ENCODE measurements at regions not wholly inside any gene's neighbourhood (a gene's known extent, or its start where the extent isn't known, plus 50 kb on each side); places are given as distances from the start of the nearest gene placed in this dataset.

- DNase-seq (ENCODE audit: low spot score): no peak
Observed at GRCh38 chr5:8320244-8320643, 451.3 kb downstream of the MTRR start.

GRCh38 chr5:8321272-8321671 lies 452.3 kb downstream of the MTRR start:
- no peak for DNase-seq (ENCODE audit: low spot score)

DNA sequence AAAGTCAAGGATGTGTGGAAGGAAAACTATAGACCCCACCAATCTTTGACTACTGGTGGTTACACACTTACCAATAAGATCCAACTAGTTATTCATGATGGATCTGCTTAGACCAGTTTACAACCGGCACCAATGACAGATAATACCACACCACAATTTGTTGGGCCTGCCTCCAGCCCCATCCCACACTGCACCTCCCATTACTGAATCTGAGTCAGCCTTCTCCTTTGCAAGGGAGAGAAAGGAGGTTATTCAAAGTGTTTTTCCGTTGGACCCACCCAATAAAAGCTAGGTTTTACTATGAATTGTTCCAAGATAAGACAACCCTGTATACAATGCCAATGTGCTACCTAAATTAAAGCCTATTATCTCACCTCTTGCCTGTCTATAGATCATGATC lies 453.5 kb downstream of the MTRR start:
- no peak for DNase-seq (ENCODE audit: low spot score)

DNA sequence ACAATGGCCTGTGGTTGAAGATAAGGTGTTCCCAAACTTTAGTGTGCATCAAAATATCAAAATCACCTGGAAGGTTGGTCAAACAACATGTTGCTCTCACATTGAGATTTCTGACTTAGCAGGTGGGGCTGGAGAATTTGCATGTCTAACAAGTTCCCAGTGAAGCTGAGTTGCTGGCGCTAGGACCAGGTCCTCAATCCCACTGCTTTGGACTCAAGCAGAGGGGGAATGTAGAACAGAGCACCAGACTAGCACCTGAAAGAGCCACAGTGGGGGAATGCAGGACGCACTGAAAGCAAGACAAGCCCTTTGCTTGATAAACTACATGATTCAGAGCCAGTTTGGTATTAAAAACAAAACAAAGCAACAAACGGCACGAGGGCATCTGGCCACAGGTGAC lies 458.1 kb downstream of the MTRR start:
- DNase-seq (ENCODE audit: low spot score): no peak

DNA sequence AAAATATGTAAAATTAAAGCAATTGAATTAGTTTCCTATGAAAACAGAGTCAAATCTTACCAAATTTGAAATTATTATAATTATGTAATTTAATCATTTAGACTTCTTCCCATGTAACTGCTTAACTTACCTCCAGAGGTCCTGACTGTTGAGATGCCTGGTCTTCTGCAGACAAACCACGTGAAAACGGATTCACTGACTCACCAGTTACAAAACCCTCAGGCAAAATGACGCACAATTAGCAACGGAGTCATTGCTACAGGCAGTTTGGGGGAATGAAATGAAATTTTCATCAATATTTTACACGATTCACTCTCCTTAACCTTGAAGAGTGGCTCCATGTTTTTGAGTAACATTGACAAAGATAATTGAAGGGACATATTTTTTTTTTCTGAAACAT lies 460.8 kb downstream of the MTRR start:
- DNase-seq (ENCODE audit: low spot score): no peak

DNA sequence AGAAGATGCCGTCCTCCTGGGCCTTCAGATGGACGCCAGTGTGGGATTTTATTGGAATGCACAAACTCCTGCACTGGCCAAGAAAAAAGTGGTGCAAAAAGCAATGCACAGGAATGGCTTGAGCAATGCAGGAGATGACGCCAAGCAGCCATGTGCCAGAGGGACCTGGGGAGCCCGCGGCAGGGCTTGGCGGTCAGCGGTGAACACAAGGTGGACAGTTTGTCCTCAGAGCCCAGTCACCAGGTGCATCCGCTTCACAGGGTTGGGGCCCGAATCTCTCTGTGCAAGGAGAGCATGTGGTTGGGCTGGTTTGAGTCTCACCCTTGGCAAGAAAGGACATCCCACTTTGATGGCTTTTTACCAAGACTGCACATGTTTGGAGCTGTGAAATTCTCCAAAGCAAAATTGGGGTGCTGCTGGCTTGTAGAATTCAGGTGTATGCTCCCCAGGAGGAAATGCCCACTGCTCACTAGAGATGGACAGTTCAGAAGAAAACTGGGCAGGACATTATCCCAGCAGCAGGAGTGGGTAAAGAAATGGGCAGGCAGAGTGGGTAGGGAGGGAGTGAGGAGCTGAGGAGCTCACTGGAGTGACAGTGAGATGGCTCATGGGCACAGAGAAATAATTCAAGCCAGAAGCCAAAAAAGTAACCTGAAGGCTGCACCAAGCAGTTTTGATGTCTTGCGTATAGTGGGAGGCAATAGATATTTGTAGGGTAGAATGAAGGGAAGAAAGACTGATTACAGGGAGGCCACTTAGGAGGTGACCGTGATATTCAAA lies 463.9 kb downstream of the MTRR start:
- DNase-seq (ENCODE audit: low spot score): no peak

GRCh38 chr5:8333485-8333884 lies 464.5 kb downstream of the MTRR start:
- DNase-seq (ENCODE audit: low spot score): no peak

DNA sequence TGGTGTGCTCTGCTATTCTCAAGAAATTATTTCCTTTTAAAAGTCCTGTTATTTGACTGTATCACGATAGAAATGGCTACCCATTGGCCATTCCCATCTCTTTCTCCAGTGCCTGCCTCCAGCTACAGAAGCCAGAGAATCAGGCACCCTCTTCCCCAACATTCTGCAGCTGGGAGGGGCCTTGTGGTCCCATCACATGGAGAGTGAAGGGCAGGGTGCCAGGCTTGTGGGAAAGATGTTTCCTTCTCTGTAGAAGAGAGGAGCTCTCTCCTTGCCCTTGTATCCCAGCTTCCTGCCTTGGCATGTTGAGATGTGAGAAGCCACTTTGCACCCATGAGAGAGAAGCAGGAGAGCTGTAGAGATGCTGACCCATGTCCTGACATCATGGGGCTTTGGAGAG lies 465.0 kb downstream of the MTRR start:
- DNase-seq (ENCODE audit: low spot score): no peak

GRCh38 chr5:8340261-8340660 lies 471.3 kb downstream of the MTRR start:
- DNase-seq (ENCODE audit: low spot score): no peak

GRCh38 chr5:8340739-8341344 lies 471.9 kb downstream of the MTRR start:
- DNase-seq (ENCODE audit: low spot score): no peak

DNA sequence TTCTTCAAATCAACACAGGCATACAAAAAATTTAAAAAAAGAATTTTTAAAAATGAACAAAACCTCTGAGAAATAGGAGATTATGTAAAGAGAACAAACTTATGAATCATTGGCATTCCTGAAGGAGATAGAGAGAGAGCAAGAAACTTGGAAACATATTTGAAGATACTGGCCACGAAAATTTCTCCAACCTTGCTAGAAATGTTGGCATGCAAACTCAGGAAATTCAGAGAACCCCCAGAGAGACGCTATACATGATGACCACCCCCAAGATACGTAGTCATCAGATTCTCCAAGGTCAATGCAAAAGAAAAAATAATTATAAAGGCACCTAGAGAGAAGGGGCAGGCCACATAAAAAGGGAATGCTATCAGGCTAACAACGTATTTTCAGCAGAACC lies 472.5 kb downstream of the MTRR start:
- DNase-seq (ENCODE audit: low spot score): no peak

- no peak for DNase-seq (ENCODE audit: low spot score)
Observed at GRCh38 chr5:8347984-8348383, 479.0 kb downstream of the MTRR start.

- DNase-seq (ENCODE audit: low spot score): no peak
Observed at GRCh38 chr5:8349855-8350254, 480.9 kb downstream of the MTRR start.

DNA sequence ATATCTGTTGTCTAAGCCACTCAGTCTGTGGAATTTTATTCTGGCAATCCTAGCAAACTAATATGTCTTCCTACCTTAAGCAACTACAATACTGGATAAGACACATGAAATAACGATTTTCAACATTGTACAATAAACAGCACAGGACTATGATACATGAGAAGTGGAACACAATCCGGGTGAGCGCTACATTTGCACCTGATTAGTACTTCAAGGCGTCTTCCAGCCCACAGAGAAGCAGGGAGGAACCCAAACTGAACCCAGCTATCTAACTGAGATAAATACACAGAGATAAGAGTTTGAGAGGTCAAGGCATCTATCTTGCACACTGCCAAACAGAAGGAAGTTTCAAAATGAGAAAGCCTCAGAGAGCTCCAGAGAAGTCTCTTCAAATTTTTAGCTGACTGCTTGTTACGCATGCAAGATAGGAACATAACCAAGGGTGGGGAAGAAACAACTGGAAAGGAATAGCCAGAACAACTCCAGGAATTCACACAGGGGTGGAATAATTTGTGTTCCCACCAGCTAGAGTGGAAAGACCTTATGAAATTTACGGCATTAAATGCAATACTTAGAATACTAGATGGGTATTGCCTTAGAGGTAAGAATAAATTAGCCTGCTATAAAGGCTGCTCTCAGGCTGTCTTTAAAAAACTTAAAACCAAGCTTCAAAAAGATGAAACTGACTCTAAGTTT lies 481.8 kb downstream of the MTRR start:
- no peak for DNase-seq (ENCODE audit: low spot score)

DNA sequence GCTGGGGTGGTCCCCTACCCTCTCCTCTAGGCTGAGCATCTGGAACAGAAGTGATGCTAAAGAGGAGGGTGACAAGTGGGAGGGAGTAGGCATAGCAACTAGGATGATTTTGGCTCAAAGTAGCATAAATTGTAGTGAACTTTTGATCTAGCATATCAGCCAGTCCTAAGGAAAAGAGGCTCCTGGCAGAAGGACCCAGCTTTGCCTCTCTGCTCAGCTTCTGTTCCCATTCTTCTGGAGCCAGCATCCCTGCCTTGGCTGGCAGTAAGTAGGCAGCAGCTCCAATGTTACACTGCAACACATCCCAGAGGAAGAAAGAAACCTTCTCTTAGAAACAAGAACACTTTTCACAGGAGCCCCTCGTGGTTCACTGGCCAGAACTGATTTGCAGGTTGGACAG lies 487.0 kb downstream of the MTRR start:
- DNase-seq (ENCODE audit: low spot score): no peak

DNA sequence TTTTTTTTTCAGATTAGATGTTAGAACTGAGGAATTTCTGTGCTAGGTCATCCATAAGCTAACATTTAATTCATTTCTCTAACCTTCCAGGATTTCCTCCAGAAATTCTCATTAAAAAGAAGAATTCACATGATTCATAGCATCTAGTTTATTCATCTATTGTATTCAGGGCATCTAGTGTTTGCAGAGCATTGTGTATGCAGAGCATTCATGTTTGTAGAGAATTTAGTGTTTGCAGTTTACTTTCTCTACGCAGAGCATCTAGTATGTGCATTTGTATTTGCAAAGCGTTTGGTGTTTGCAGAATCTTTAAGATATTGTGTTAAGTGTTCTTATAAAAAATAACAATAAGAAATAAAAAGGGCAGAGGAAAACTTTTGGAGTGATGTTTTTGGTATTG lies 491.1 kb downstream of the MTRR start:
- DNase-seq (ENCODE audit: low spot score): no peak

DNA sequence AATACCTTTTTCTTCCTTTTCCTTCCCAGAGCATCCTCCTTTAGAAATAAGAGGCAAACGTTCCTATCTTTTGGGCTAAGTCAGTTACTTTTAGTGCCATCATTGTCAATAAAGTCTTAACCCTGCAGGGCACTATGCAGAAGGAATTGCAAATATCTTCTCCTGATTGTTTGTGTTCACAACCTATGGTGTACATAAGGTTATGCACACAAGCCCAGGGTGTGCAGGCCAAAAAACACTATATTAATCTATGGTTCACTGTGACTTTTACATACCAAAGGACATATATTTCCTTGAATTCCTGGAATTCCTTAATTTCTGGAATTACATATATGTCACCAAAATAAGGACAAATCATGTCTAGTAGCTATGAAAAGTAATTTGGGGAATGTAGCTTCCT lies 493.5 kb downstream of the MTRR start:
- DNase-seq (ENCODE audit: low spot score): no peak

DNA sequence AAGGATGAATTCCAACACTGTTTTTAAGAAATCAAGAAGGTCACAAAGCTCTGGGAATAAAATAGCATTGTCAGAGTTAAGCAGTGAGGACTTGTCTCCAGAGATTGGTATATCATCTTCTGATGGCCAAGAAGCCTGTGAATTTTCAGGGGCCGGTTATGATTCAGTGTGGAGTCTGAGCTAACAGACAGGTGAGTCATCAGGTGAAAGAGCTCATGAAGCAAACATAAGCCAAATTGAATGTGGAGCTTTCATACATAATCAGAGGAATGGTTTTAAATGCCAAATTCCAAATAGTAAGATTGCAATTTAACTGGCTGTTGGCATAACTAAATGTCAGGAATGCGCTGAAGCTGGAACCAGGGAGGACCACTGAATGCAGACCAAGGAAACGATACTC lies 494.2 kb downstream of the MTRR start:
- DNase-seq (ENCODE audit: low spot score): no peak

- DNase-seq (ENCODE audit: low spot score): no peak
Observed at GRCh38 chr5:8366266-8366665, 497.3 kb downstream of the MTRR start.

- DNase-seq (ENCODE audit: low spot score): no peak
Observed at GRCh38 chr5:8376478-8376877, 507.5 kb downstream of the MTRR start.

DNA sequence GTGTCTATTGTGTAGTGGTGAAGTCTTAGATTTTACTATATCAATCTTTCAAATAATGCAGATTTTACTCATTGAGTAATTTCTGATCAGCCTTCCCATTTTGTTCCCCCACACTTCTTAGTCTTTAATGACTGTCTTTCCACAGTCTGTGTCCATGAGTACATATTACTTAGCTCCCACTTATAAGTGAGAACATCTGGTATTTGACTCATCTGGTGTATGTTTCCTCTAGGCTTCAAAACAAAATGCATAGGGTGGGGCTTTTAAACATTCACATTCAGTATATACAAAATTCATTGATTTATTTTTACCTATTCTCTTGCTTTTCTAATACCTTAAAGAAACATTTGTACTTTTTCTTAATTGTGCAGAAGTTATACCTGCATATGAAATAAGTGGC lies 513.0 kb downstream of the MTRR start:
- no peak for DNase-seq (ENCODE audit: low spot score)

DNA sequence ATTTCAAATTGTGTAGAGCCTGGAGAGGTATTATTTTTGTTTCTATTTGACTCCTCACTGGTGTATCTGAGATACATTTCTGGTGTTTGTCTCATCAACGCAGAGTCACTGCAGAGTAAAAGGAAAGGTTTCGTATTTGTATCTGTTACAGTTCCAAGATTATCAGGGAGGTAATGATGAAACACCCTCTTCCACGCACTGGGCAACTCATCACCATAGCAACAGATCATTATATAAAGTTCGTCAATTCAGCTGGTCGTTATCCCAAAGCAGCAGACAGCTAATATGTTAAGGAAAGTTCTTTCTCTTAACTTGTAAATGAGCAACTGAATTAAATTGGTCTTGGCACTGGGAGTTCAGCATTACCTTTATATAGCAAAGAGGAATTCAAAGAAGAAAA lies 513.5 kb downstream of the MTRR start:
- DNase-seq (ENCODE audit: low spot score): no peak

DNA sequence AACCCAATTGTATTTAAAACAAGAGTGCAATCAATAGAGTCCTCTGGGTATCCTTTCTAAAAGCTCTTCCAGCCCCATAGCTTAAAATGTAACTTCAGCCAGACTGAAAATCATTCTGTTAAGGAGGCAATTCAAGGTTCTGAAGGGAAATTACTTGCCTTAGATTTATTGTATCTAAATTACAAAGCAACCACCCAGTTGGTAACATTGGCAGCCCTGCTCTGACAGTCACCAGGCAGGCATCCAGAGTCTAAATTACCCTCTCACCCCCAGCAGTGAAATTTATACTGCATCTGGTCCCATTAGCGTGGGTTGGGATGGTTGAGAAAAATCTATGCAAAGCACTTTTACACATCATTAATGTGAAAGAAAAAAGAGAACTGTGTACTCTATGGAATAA lies 514.7 kb downstream of the MTRR start:
- DNase-seq (ENCODE audit: low spot score): no peak
